Activated naive CD4-positive, alpha-beta T cell treated with anti-CD3 and anti-CD28 coated beads for 36 hours (primary cell): ENCODE measurements at regions not wholly inside any gene's neighbourhood (a gene's known extent, or its start where the extent isn't known, plus 50 kb on each side); places are given as distances from the start of the nearest gene placed in this dataset.

Experiments
- CTCF ChIA-PET: fragments of 350-600 bp; sonication (Branson Sonifier 250); formaldehyde crosslinking; loops from one replicate; lab custom pipeline; 2021; ENCODE audit warnings: antibody characterized with exemption; lab: Charles Lee
- DNase-seq: peaks from one replicate; pipeline ENCODE4 v3.0.0-alpha.2; 2020
- H3K27ac Mint-ChIP-seq: one replicate; pipeline ENCODE4 v1.8.0; 2021; ENCODE audit warnings: mild to moderate bottlenecking, mixed read lengths
- H3K27me3 Mint-ChIP-seq: one replicate; pipeline ENCODE4 v1.8.0; 2021; ENCODE audit warnings: low read depth, mixed read lengths
- H3K36me3 Mint-ChIP-seq: one replicate; pipeline ENCODE4 v1.8.0; 2021; ENCODE audit warnings: low read depth, mixed read lengths
- H3K4me1 Mint-ChIP-seq: one replicate; pipeline ENCODE4 v1.8.0; 2021; ENCODE audit warnings: low read depth, mixed read lengths
- H3K4me3 Mint-ChIP-seq: one replicate; pipeline ENCODE4 v1.8.0; 2021; ENCODE audit warnings: mild to moderate bottlenecking, moderate library complexity, mixed read lengths
- H3K9me3 Mint-ChIP-seq: one replicate; pipeline ENCODE4 v1.8.0; 2021; ENCODE audit warnings: mixed read lengths
- intact Hi-C: fragments of 100-400 bp; cut with micrococcal nuclease; formaldehyde crosslinking; loops from one replicate; pipeline ENCODE4 v1.15.1; 2023

- H3K27ac Mint-ChIP-seq: no peak overlapping the region
- CTCF ChIA-PET: no interaction called here
Measured at GRCh38 chr10:8969853-8970252, 915.4 kb downstream of the GATA3 start.

DNA sequence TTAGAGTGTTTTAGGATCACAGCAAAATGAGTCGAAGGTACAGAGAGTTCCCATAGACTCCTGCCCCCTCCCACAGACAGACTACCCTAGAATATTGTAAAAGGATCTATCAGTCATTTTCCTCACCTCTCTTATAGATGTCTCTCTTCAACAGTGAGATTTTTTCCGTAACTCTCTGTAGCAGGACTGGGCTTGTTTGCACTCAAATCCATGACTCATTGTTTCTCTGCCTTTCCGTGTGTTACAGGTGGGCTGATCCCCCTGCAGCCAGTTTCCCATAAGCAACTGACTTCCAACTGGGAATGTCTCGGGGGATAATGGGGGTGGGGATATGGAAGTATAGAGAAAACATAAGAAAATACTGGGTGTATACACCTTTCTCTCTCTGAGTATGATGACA, 921.0 kb downstream of the GATA3 start:
- H3K36me3 Mint-ChIP-seq: no peaks in the 10 kb centered on the region
- H3K4me3 Mint-ChIP-seq: no peak overlapping the region
- H3K4me1 Mint-ChIP-seq: no peaks in the 10 kb centered on the region
- DNase-seq: no peak
- H3K9me3 Mint-ChIP-seq: no peaks in the 10 kb centered on the region
- peaks cover 2% of the 10 kb centered on the region for H3K27me3 Mint-ChIP-seq
- H3K27ac Mint-ChIP-seq: no peak overlapping the region
- CTCF ChIA-PET: no interaction called here
- intact Hi-C loops: no loop called here

More at GRCh38 chr10:8969853-8970252, 915.4 kb downstream of the GATA3 start:
- Mint-ChIP-seq H3K4me3 (no peak overlapping the region), H3K4me1 (no peaks in the 10 kb centered on the region), H3K9me3 (no peaks in the 10 kb centered on the region), H3K27me3 (no peaks in the 10 kb centered on the region), H3K36me3 (no peaks in the 10 kb centered on the region)
- no peak for DNase-seq
- intact Hi-C loops: no loop called here

DNA sequence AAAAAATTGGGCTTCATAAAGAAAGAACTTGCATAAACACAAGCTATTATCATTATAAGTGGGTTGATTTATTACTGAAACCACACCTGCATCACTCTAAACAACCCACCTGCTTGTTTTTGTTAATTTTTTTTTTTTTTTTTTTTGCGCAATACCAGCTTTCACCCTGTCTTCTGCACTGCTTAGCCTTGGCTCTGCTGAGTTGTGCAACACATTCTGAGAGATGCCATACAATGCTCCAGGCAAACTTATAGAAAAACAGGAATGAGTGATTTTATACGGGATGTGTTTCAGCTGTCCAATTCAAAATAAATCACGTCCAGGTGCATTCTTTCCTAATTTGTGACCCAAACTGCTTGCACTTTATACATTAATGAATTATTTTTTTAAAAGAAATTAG, 923.6 kb downstream of the GATA3 start:
- H3K27ac Mint-ChIP-seq: no peak overlapping the region
- no peak for DNase-seq
- H3K4me3 Mint-ChIP-seq: no peak overlapping the region
- H3K27me3 Mint-ChIP-seq: peaks cover 2% of the 10 kb centered on the region
- H3K36me3 Mint-ChIP-seq: no peaks in the 10 kb centered on the region
- CTCF ChIA-PET: interaction anchor here (1.2 kb wide), 1 partner anchor 231 kb away, joined by 4 read pairs; no protein-coding TSS in a partner anchor
- intact Hi-C loops: no loop called here
- no peaks in the 10 kb centered on the region for H3K9me3 Mint-ChIP-seq
- H3K4me1 Mint-ChIP-seq: peaks cover 4% of the 10 kb centered on the region

DNA sequence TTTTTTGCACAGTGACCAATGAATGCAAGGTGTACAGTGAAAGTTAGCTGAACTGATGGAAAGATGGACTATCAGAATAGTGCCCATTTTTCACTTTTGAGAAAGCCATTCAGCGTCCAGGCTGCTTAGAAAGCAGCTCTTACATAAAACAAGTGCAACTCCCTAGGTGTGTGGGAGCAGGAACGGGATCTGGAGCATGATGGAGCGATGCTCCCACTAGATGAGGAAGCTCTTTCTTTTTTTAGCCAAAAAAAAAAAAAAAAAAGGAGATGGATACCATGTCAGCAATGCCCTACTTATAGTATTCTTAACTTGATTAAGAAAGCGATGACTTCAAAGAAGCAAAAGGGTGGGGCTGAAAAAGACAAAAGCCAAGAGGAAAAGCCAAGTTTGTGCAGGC, 925.5 kb downstream of the GATA3 start:
- H3K9me3 Mint-ChIP-seq: no peaks in the 10 kb centered on the region
- H3K4me3 Mint-ChIP-seq: no peak overlapping the region
- no peak overlapping the region for H3K27ac Mint-ChIP-seq
- DNase-seq: no peak
- CTCF ChIA-PET: no interaction called here
- intact Hi-C loops: no loop called here
- no peaks in the 10 kb centered on the region for H3K36me3 Mint-ChIP-seq
- H3K27me3 Mint-ChIP-seq: peaks cover 2% of the 10 kb centered on the region
- peaks cover 4% of the 10 kb centered on the region for H3K4me1 Mint-ChIP-seq

- H3K9me3 Mint-ChIP-seq: no peaks in the 10 kb centered on the region
- no peak overlapping the region for H3K4me3 Mint-ChIP-seq
- no peaks in the 10 kb centered on the region for H3K36me3 Mint-ChIP-seq
- no peak for DNase-seq
- H3K27me3 Mint-ChIP-seq: peaks cover 2% of the 10 kb centered on the region
- intact Hi-C loops: no loop called here
- H3K27ac Mint-ChIP-seq: no peak overlapping the region
- H3K4me1 Mint-ChIP-seq: peaks cover 4% of the 10 kb centered on the region
- CTCF ChIA-PET: no interaction called here
Measured at GRCh38 chr10:8981277-8981676, 926.8 kb downstream of the GATA3 start.

DNA sequence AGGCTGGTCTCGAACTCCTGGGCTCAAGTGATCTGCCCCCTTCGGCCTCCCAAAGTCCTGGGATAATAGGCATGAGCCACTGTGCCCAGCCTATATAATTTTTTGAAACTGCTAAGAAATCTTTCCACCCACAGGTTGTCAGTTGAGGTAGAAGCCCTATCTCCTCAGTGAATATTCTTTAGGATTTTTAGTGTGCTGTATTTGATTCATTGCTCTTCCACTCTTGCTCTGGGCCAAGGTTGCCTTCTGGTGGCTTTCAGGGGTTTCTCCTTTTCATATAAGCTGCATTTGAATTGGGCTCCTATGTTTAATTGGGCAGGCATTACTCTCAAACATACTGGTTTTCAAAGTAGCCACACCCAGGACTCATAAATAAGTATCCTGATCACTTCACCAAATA, 931.2 kb downstream of the GATA3 start:
- Mint-ChIP-seq H3K9me3 (no peaks in the 10 kb centered on the region), H3K27me3 (no peaks in the 10 kb centered on the region), H3K27ac (no peak overlapping the region), H3K4me1 (peaks cover 9% of the 10 kb centered on the region), H3K36me3 (no peaks in the 10 kb centered on the region), H3K4me3 (no peak overlapping the region)
- DNase-seq: no peak
- intact Hi-C loops: no loop called here
- CTCF ChIA-PET: interaction anchor here (1.8 kb wide), 1 partner anchor 14 kb away, joined by 3 read pairs; no protein-coding TSS in a partner anchor

- Mint-ChIP-seq H3K4me3 (no peak overlapping the region), H3K9me3 (no peaks in the 10 kb centered on the region), H3K4me1 (peaks cover 11% of the 10 kb centered on the region), H3K36me3 (no peaks in the 10 kb centered on the region), H3K27me3 (no peaks in the 10 kb centered on the region), H3K27ac (no peak overlapping the region)
- CTCF ChIA-PET: interaction anchor here (1.8 kb wide), 1 partner anchor 15 kb away, joined by 3 read pairs; no protein-coding TSS in a partner anchor
- DNase-seq: no peak
- intact Hi-C loops: no loop called here
Measured at GRCh38 chr10:8986975-8987374, 932.5 kb downstream of the GATA3 start.

GRCh38 chr10:8987712-8988111, 933.2 kb downstream of the GATA3 start:
- CTCF ChIA-PET: no interaction called here
- Mint-ChIP-seq H3K36me3 (no peaks in the 10 kb centered on the region), H3K4me3 (no peak overlapping the region), H3K4me1 (peaks cover 12% of the 10 kb centered on the region), H3K9me3 (no peaks in the 10 kb centered on the region), H3K27ac (no peak overlapping the region), H3K27me3 (no peaks in the 10 kb centered on the region)
- DNase-seq: no peak
- intact Hi-C loops: no loop called here

- Mint-ChIP-seq H3K9me3 (no peaks in the 10 kb centered on the region), H3K27me3 (no peaks in the 10 kb centered on the region), H3K4me1 (peaks cover 17% of the 10 kb centered on the region), H3K27ac (no peak overlapping the region), H3K36me3 (no peaks in the 10 kb centered on the region), H3K4me3 (no peak overlapping the region)
- intact Hi-C loops: loop anchor here (2.0 to 10.0 kb wide), 4 partner anchors 20 to 416 kb away; no protein-coding TSS in a partner anchor
- DNase-seq: no peak
- CTCF ChIA-PET: interaction anchor here (0.5 to 1.4 kb wide), 2 partner anchors 15 to 70 kb away, joined by 3 to 5 read pairs; no protein-coding TSS in a partner anchor
Measured at GRCh38 chr10:8990280-8990987, 935.9 kb downstream of the GATA3 start.

- intact Hi-C loops: loop anchor here (10.0 kb wide), 2 partner anchors 303 to 417 kb away; no protein-coding TSS in a partner anchor
- no peaks in the 10 kb centered on the region for H3K9me3 Mint-ChIP-seq
- no peaks in the 10 kb centered on the region for H3K27me3 Mint-ChIP-seq
- no peak for DNase-seq
- no peaks in the 10 kb centered on the region for H3K36me3 Mint-ChIP-seq
- H3K27ac Mint-ChIP-seq: no peak overlapping the region
- peaks cover 19% of the 10 kb centered on the region for H3K4me1 Mint-ChIP-seq
- no peak overlapping the region for H3K4me3 Mint-ChIP-seq
- CTCF ChIA-PET: interaction anchor here (0.6 kb wide), 1 partner anchor 218 kb away, joined by 3 read pairs; no protein-coding TSS in a partner anchor
Measured at GRCh38 chr10:8992009-8992408, 937.5 kb downstream of the GATA3 start.

- H3K9me3 Mint-ChIP-seq: no peaks in the 10 kb centered on the region
- H3K27me3 Mint-ChIP-seq: no peaks in the 10 kb centered on the region
- H3K4me1 Mint-ChIP-seq: peaks cover 19% of the 10 kb centered on the region
- no peak overlapping the region for H3K4me3 Mint-ChIP-seq
- no peak for DNase-seq
- CTCF ChIA-PET: no interaction called here
- no peaks in the 10 kb centered on the region for H3K36me3 Mint-ChIP-seq
- intact Hi-C loops: loop anchor here (10.0 kb wide), 2 partner anchors 301 to 419 kb away; no protein-coding TSS in a partner anchor
- H3K27ac Mint-ChIP-seq: no peak overlapping the region
Measured at GRCh38 chr10:8993864-8994263, 939.4 kb downstream of the GATA3 start.

- peaks cover 2% of the 10 kb centered on the region for H3K4me1 Mint-ChIP-seq
- no peak overlapping the region for H3K4me3 Mint-ChIP-seq
- H3K9me3 Mint-ChIP-seq: no peaks in the 10 kb centered on the region
- no peaks in the 10 kb centered on the region for H3K27me3 Mint-ChIP-seq
- intact Hi-C loops: loop anchor here (10.0 kb wide), 2 partner anchors 296 to 424 kb away; no protein-coding TSS in a partner anchor
- CTCF ChIA-PET: interaction anchor here (0.5 kb wide), 1 partner anchor 1143 kb away, joined by 6 read pairs; no protein-coding TSS in a partner anchor
- DNase-seq: no peak
- no peak overlapping the region for H3K27ac Mint-ChIP-seq
- no peaks in the 10 kb centered on the region for H3K36me3 Mint-ChIP-seq
Measured at GRCh38 chr10:8998751-8999150, 944.3 kb downstream of the GATA3 start.

GRCh38 chr10:9003122-9003521, 948.6 kb downstream of the GATA3 start:
- intact Hi-C loops: no loop called here
- Mint-ChIP-seq H3K36me3 (no peaks in the 10 kb centered on the region), H3K27me3 (no peaks in the 10 kb centered on the region), H3K27ac (no peak overlapping the region), H3K9me3 (no peaks in the 10 kb centered on the region), H3K4me1 (peaks cover 23% of the 10 kb centered on the region), H3K4me3 (no peak overlapping the region)
- CTCF ChIA-PET: no interaction called here
- DNase-seq: no peak
